HG02884 (cell line): ENCODE measurements at regions not wholly inside any gene's neighbourhood (a gene's known extent, or its start where the extent isn't known, plus 50 kb on each side); places are given as distances from the start of the nearest gene placed in this dataset.
"Not testable (repeated sequence)": the region's sequence is repeated elsewhere in the genome, so short reads cannot be mapped to it uniquely, and the experiment has no call there.

Source experiments
- ATAC-seq: cut with Tn5 transposase; IDR thresholded peaks from one replicate; pipeline ENCODE4 v1.9.1; 2021; ENCODE audit warnings: mild to moderate bottlenecking, moderate library complexity; ENCODE audit not compliant: unreplicated experiment

DNA sequence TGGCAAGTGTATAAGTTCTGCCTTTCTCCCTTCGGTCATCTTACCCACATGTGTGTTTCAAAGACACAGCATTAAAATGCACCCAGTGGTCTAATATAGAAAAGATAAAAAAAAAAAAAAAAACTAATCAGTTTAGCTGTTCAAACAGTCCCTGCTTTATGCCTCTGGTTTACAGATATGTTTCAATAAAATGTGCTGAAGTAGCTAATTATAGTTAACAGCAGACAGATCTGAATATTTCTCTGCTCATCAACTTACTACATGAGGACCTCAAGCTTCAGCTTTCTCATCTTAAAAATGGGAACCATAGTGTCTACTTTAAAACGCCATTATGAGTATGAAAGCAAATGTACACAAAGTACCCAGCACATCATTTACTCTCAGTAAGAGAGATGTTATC, 280.6 kb upstream of the DEFB112 start:
- no peak for ATAC-seq

DNA sequence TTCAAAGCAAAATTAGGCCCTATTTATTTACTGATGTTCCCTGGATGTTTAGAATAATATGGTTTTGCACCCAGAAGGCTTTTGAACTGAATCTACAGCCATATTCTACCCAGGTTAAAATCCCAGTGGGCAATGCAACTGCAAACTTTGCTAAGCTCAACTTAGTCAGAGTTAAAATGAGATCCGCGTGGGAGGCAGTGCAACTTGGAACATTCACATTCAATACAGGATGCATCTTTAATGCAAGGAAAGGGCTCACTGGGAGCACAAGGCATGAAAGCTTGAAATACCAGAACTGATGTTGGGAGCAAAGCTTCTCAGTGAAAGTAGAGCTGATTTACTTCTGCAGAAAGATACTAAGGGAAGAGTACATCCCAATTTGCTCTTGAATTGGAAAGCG, 281.2 kb upstream of the DEFB112 start:
- no peak for ATAC-seq

DNA sequence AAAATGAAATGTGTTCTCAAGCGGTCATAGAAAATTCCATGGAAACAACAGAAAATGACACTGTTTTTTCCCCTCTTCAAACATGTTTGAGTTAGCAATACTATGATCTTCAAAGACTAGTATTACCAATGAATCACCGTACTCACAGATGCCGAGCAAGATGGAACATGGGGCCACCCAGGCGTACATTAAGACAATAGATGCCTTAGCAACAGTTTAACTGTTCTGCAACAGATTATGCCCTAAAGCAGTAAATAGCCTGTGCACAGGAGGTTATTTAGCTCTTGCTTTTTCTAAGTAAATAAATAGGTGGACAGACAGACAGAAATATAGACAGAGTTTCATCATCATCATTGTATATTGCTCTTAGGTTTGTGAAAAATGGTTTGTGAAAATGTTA, 284.0 kb upstream of the DEFB112 start:
- ATAC-seq, result no peak

DNA sequence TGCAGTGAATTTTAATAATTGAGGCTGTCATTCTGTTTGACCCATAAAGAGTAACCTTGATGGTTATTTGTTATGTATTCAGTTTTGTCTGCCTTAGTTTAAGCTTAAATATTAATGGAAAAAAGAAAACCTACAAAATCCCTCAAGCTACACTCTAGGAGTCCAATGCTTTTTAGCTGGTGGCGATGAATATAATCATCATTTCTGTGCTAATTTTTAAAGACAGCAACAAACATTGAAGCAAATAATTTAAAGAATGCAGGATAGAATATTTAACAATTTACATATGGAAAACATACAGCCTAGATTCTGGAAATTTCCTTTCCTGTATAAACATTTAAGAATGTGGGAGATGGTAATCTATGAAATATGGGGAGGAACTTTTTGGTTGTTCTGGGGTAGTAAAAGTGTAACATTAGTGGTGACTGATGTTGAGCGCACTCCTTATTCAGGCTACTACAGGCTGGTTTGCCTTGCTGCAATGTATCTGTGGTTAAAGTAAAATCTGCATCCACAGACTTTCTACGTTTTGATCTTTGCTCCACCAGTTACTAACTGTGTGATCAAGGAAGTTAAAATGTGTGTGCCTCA, 287.9 kb upstream of the DEFB112 start:
- ATAC-seq, result no peak

DNA sequence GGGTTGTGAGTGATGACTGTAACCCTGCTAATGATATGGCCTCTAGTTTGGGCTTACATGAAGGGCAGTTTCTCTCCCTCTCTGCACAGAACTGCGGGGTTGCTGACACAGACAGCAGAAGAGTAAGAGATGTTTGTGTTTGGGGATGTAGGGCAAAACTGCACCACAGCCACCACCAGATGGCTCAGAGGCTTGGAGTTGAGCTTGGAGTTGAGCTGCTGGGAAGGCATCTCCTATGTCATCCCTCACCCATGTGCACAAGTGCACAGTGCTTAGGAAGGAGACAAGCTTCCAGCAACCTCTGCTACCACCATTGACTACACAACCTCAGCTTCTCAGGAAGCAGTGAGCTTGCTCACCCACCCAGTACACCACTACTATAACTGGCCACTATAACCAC, 303.9 kb upstream of the DEFB112 start:
- no peak for ATAC-seq

DNA sequence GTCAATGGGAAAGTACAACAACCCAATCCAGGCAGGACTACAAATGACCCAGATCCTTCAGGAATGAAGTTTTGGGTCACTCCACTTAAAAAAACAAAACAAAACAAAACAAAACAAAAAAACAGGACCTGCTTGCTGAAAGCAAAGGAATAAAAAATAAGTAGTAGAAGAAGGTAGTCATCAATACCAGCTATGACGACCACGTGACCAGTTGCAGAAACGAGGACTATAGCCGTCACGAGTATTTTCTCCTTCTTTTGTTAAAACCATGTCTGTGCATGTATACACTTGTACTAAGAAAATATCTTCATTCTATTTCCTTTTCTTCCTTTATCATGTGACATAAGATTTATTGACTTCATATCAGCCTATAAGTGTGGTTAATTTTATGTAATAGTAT, 308.4 kb upstream of the DEFB112 start:
- no peak for ATAC-seq

DNA sequence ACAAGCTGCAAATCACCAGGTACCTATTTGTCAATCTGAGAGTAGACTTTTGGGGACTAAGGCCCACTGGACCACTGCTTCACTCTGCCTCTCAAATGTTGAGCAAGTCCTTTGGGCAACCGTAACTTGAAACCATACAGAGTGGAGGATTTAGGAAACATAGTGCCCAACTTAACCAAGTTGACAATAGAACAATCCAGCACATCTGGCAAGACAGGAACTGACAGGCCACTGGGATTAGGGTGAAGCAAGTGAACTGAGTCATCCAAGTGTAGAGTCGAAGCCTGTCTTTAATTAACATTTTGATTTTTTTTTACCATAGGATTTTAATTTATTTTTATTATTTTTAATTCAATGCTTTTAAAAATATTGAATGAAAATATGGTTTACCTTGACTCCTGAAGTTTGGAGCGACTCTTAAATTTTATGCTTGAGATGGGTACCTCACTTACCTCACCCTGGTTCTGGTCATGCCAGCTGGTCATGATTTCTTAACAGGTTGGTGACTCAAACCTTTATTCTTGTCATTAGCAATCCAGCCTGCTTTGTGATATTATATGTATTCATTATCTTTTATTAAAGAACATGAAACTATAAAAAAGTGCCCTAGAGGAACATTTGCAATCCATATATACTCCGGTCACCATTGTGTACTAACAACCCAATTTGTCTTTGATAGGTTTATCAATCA, 312.1 kb upstream of the DEFB112 start:
- no peak for ATAC-seq

DNA sequence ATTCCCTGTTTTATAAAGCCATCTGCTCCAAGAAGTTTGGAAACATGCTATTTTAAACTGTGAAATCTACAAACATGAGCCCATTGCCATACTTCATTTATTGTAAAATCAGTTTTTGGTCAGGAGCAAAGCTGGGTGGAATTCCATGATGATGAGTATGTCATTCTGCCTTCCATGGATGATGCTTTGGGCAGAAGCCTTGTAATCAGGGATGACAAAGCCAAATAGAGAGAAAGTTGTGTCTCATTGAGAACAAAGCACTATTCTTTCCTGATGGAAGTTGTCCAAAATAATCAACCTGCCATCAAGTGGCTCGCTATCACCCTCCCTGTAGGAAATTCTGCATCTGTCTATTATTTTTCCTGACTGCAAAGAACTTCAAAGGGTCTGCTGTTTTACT, 313.0 kb upstream of the DEFB112 start:
- ATAC-seq, result no peak

DNA sequence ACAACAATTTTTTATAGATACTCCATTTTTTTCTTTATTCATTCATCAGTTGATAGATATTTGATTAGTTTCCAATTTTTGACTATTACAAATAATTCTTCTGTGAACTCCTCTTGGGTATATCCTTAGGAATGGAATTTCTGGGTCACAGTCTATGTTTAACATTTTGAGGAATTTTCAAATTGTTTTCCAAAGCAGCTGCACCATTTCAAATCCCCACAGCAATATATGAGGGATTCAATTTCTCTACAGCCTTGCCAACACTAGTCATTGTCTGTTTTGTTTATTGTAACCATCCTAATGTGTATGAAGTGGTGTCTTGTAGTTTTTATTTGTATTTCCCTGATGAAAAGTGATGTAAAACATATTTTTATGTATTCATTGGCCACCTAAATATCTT, 320.3 kb upstream of the DEFB112 start:
- no peak for ATAC-seq

DNA sequence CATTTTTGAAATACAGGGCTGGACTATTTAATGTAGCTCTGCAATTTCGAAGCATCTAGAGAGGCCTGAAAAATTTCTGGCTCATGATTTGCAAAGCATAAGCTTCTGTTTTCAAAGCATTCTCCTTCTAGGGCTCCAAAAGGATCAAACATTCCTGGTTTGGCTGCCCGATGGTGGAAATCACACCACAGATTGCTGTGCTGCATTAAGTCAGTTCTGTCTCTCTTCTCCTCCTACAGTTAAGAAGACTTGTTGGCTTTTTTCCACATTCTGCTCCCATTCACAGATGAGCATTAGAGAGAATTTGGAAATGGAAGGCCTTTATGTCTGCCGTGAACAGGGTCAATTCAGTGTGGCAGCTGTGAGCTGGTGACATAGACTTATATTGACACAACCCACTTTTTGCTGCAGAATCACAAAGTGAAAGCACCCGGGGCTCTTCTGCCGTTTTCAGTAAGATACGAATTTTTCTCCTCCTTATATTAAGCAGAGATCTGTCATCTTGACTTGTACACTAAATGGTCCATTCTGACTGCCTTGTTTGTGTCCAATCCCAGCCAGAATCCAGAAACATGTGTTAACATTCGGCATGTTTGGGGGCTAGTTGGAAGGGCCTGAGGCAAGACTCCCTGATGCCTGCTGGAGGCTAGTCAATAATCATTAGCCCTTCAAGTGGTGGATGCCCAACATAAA, 330.8 kb upstream of the DEFB112 start:
- no peak for ATAC-seq

DNA sequence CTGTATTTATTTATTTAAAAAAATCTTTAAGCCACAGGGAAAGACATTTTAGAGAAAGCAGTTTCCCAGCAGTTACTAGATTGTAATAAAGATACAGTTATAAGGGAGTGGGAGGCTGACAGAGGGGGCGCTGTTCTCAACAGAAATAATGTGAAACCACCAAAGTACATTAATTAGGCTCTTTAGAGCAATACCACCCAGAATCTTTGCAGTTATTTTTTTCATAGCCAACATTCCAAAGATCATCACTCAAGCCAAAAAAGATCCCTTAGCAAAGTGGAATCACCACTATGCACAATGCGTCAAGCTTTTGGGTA, 331.3 kb upstream of the DEFB112 start:
- ATAC-seq, result no peak

DNA sequence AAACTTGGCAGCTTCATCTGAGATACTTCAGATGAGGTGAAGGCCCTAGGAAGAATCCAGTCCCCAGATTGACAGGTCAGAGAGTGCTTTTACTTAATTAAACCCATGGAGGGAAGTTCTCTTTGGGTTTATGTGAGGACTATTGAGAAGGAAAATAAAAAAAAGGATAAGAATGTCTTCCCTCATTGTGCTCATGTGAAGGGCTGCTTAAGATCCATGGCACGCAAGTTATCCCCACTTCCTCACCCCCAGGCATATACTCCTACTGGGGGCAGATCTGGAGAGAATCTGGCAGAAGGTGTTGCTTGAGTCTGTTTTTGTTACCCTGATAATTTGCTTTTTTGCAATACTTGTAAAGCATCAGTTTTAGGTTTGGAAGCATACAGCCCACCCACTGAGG, 322.9 kb upstream of the TFAP2D start:
- no peak for ATAC-seq

DNA sequence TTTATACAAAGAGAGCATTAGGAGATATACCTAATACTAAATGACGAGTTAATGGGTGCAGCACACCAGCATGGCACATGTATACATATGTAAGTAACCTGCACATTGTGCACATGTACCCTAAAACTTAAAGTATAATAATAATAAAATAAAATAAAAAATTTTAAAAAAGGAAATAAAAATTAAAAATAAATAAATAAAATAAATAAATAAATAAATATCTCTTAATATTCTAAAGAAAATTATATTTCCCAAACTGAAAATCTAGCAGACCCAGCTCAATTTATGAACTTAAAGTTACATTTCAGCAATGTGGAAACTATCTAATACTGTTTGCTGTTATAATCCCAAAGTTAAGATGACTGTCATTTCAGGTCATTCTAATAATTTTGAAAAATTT, 319.2 kb upstream of the TFAP2D start:
- ATAC-seq, result not testable (repeated sequence)

DNA sequence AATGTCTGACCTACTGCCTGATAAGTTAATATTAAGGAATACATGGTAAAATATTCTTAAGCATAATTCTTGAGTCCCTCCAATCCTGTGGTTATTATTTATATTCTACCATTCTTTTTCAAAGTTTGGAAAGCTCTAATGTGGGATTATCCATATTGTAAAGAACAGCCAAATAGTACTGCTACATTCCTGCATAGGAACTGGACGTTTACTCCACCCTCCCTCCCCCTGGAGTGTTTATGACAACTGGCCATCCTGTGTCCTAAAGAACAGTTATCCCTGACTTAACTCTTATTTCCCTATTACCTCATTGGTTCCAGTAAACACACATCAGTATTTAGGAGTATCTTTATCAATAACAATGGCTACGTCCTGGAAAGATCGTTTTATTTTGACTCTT, 308.7 kb upstream of the TFAP2D start:
- no peak for ATAC-seq

DNA sequence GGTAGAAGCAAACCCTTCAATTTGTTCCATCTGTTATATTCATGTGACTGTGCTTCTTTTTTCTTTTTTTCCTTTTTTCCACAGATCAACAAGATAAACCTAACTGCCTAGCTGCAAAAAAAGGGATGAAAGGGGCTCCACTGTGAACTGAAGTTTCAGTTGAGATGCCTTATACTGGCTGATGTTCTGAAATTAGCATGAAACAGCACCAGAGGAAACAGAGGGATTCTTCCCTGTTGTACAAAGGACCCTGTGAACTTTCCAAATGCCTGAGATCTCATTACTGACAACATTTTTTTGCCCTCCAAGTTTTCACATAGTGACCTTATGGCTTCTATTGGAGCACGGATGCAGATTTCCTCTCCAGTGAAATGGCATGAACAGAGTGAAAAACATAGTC, 302.7 kb upstream of the TFAP2D start:
- ATAC-seq, result no peak

DNA sequence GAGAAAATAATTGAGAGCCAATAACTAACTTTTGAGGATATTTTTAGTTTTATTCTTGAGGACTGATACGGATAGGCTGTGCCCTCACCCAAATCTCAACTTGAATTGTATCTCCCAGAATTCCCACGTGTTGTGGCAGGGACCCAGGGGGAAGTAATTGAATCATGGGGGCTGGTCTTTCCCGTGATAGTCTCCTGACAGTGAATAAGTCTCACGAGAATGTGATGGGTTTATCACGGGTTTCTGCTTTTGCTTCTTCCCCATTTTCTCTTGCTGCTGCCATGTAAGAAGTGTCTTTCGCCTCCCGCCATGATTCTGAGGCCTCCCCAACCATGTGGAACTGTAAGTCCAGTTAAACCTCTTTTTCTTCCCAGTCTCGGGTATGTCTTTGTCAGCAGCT, 292.3 kb upstream of the TFAP2D start:
- not testable (repeated sequence) for ATAC-seq

DNA sequence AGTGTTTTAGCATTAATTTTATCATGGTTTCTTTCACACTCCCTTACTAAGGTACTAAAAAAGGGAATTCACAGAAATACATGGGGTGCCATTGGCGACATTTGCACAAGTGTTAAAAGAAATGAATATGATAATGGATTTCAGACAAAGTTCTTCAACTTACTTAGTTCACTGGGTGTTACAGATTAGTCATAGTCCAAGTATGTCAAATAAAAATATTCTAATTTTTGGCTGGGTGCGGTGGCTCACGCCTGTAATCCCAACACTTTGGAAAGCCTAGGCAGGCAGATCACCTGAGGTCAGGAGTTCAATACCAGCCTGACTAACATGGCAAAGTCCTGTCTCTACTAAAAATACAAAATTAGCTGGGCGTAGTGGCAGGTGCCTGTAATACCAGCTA, 286.1 kb upstream of the TFAP2D start:
- no peak for ATAC-seq

DNA sequence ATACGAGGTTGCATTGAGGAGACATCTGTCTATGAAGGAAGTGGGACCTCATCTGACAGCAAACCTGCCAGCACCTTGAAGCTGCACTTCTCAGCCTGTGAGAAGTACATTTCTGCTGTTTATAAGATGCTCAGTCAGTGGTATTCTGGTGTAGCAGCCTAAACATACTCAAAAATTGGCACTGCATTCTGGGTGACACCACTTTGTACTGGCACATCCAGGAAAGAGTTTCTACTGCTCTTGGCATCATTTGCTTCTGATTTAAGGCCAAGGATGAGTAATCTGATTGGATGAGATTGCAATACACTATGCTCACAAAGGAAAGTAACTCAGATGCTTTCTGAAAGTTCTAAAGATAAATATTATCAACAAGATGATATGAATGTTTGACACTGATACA, 275.4 kb upstream of the TFAP2D start:
- ATAC-seq, result no peak

DNA sequence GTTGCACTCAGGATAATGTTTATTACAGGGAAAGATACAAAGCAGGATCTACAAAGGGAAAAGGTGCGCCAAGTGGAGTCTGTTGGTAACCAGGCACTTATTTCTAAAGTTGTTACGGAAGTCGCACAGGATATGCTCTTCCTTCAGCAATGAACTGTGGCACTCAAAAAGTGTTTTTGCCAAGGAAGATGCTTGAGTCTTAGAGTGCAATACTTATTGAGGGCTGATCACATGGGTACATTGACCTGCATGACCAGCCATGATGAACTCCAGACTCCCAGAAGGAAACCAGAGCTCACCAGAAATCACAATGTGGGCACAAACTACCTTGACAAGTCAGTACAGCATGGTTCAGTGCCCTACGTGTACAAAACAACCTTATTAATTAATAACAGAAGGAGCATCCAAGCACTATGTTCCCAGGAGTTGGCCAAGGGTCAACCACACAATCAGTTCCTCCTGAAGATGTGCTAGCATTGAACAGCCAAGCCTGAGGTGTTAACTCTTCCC, 270.7 kb upstream of the TFAP2D start:
- ATAC-seq, result no peak

DNA sequence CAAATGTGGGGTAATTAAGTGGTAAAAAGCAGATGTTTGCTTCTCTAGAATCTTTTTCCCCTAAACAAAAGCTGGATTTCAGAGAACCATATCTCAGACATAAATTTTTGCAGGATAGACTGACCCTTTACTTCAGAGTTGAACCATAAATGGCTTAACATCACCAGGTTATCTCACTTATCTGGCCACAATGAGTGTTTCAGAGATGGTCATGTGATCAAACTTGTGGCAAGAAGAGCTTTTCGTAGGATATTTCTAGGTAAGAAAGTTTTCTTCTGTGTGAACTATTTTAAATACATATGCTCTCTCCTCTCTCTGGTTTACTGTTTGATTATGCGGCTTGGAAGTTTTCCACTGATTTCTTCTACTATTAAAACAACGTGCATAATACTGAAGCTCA, 270.2 kb upstream of the TFAP2D start:
- ATAC-seq, result no peak

DNA sequence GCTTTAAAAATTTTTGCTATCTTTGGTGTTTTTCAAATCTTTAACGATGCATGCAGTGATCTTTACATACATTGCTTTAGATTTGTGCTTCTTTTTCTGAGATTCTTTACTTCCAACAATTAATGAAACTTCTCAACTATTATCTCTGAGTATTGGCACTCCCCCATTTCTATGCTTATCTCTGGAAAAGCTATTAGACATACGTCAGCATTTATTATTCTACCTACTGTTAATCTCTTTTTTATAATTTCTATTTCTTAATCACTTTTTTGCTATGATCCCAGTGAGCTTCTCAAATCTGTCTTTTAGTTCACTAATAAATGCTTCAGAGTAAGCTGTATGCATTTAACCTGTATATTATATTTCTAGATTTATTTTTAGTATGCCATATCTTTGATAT, 264.2 kb upstream of the TFAP2D start:
- ATAC-seq, result no peak

DNA sequence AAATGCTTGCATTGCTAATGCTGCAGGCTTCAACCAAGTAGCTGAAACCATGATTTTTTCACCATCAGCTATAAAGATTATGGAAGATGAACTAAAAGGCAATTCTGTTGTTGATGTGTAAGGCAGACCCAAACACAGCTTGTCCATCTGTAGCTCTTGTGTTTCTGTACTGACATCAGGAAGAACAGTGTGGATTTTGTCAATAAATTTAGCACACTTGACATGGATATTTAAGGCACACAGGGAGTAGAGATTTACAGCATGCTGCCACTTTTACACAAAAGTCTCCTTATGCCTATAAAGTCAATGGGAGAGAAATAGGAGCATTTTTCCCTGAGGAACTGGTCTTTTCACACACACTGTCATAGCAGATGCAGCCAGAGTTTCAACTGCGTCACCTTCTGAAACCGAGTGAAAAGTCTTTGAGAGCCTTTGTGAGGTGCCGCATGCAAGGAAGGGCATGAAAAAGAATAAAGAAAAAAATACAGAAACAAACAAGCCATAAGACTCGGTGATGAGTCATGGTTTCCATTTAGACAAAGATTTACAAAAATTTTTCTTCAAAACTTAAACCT, 261.4 kb upstream of the TFAP2D start:
- no peak for ATAC-seq
